ENCODE measurements at regions not wholly inside any gene's neighbourhood (a gene's known extent, or its start where the extent isn't known, plus 50 kb on each side); places are given as distances from the start of the nearest gene placed in this dataset.

- H3K4me3 Mint-ChIP-seq = no peak overlapping the region
- peaks cover 24% of the 10 kb centered on the region for H3K4me1 Mint-ChIP-seq
- H3K27ac Mint-ChIP-seq = no peak overlapping the region
- DNase-seq = no peak
- TF ChIP-seq CTCF (IDR thresholded peaks at IDR 0.05) = no peak
- no peaks in the 10 kb centered on the region for H3K27me3 Mint-ChIP-seq (ENCODE audit: low read depth, poor library complexity)
- no peaks in the 10 kb centered on the region for H3K36me3 Mint-ChIP-seq (ENCODE audit: low read depth)
- H3K9me3 Mint-ChIP-seq = no peaks in the 10 kb centered on the region
Observed at GRCh38 chr15:39200586-39200985, 380.3 kb upstream of the THBS1 start.

- Mint-ChIP-seq H3K4me1 (peaks cover 24% of the 10 kb centered on the region), H3K9me3 (peaks cover 4% of the 10 kb centered on the region), H3K4me3 (no peak overlapping the region), H3K36me3 (ENCODE audit: low read depth) (peaks cover 4% of the 10 kb centered on the region), H3K27ac (no peak overlapping the region), H3K27me3 (ENCODE audit: low read depth, poor library complexity) (no peaks in the 10 kb centered on the region)
- TF ChIP-seq CTCF (IDR thresholded peaks at IDR 0.05) = no peak
- DNase-seq = no peak
Observed at GRCh38 chr15:39202641-39203040, 378.2 kb upstream of the THBS1 start.

- Mint-ChIP-seq H3K27me3 (ENCODE audit: low read depth, poor library complexity) (no peaks in the 10 kb centered on the region), H3K9me3 (peaks cover 4% of the 10 kb centered on the region), H3K36me3 (ENCODE audit: low read depth) (peaks cover 4% of the 10 kb centered on the region), H3K4me1 (peaks cover 18% of the 10 kb centered on the region), H3K4me3 (no peak overlapping the region), H3K27ac (no peak overlapping the region)
- no peak for DNase-seq
- no peak for TF ChIP-seq CTCF (IDR thresholded peaks at IDR 0.05)
Observed at GRCh38 chr15:39204031-39204430, 376.8 kb upstream of the THBS1 start.

GRCh38 chr15:39205081-39205480 lies 375.8 kb upstream of the THBS1 start:
- no peak for TF ChIP-seq CTCF (IDR thresholded peaks at IDR 0.05)
- Mint-ChIP-seq H3K27ac (peak overlapping the region; percentile 66), H3K36me3 (ENCODE audit: low read depth) (peaks cover 4% of the 10 kb centered on the region)

GRCh38 chr15:39205506-39206371 lies 375.1 kb upstream of the THBS1 start:
- Mint-ChIP-seq H3K27ac (peak overlapping the region; percentile 66), H3K9me3 (peaks cover 4% of the 10 kb centered on the region), H3K27me3 (ENCODE audit: low read depth, poor library complexity) (no peaks in the 10 kb centered on the region), H3K4me1 (peaks cover 9% of the 10 kb centered on the region), H3K36me3 (ENCODE audit: low read depth) (peaks cover 4% of the 10 kb centered on the region), H3K4me3 (no peak overlapping the region)
- TF ChIP-seq CTCF (IDR thresholded peaks at IDR 0.05) = no peak
- no peak for DNase-seq

More at GRCh38 chr15:39205081-39205480, 375.8 kb upstream of the THBS1 start:
- H3K9me3 Mint-ChIP-seq = peaks cover 4% of the 10 kb centered on the region
- no peak overlapping the region for H3K4me3 Mint-ChIP-seq
- DNase-seq = no peak
- H3K4me1 Mint-ChIP-seq = peaks cover 9% of the 10 kb centered on the region
- no peaks in the 10 kb centered on the region for H3K27me3 Mint-ChIP-seq (ENCODE audit: low read depth, poor library complexity)

All from nephron progenitor cell (in vitro differentiated cells).